NCI-H2227 (cell line): ENCODE measurements at regions not wholly inside any gene's neighbourhood (a gene's known extent, or its start where the extent isn't known, plus 50 kb on each side); places are given as distances from the start of the nearest gene placed in this dataset.
"Not testable (repeated sequence)": the region's sequence is repeated elsewhere in the genome, so short reads cannot be mapped to it uniquely, and the experiment has no call there.

Experiments used
- DNase-seq: peaks from one replicate; lab custom pipeline; 2025; ENCODE audit not compliant: unreplicated experiment; lab: John Stamatoyannopoulos, UW

GRCh38 chr12:58413794-58414193 is 472.4 kb downstream of the ATP23 start:
- no peak for DNase-seq

DNA sequence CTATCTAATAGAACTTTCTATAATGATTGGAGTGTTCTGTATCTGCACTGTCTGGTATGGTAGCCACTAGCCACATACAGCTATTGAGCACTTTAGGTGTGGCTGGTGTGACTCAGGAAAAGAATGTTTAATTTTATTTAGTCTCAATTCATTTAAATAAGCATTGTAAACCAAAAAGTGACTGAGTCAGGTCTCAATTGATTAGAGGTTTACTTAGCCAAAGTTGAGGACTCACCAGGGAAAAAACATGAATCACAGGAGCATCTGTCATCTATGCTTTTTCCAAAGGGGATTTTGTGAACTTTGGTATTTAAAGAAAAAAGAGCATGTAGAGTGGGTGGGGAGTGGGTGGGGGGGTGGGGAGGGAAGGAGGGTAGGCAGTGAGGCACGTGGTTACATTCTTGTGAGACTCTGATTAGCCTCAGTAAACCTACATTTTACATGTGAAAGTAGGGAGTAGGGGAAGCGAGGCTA is 473.1 kb downstream of the ATP23 start:
- DNase-seq, result no peak

- DNase-seq, result no peak
These were observed 474.3 kb downstream of the ATP23 start for GRCh38 chr12:58415716-58416115.

DNA sequence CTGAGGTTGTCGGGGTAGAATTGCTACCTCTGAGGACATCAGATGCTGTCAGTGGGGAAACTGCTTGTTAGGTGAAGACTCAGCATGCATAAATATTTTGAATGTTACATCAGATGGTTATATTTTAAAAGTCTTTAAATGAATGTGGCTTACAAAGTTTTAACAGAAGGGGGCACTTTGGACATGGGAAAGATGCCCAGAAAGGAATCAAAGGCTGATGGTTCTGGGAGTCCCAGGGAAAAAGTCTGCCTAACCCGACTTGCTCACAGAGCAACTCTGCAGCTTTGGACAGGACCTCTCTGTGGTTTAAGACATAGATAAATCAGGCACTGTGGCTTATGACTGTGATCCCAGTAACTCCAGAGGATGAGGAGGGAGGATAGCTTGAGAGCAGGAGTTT is 474.9 kb downstream of the ATP23 start:
- DNase-seq, result no peak

DNA sequence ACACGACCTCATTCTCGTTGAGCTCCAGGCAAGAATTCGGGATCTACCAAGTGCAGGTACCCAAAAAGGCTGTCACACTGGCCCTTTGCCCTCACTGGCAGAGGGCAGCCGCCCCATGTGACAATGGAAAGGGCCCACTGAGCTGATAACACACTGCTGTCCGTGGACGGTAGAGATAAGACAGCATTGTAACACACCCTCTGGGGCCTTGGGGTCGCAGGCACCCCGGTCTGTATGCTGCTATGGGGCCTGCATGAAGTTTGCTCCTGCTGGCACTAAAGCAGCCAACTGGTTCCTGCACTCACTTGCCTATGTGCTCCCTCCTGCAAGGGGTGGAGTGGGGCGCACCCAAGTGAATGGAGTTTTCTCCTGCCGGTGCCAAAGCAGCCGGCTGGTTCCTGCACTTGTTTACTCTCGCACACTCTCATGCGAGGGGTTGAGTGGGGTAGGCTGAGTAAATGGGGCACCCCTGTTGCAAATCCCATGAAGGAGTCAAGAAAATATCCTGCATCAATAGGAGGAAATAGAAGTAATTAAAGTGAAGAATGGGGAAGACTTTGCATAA is 477.9 kb downstream of the ATP23 start:
- no peak for DNase-seq

- no peak for DNase-seq
These were observed 478.5 kb downstream of the ATP23 start for GRCh38 chr12:58419905-58420304.

GRCh38 chr12:58420503-58420902 is 479.1 kb downstream of the ATP23 start:
- no peak for DNase-seq

- no peak for DNase-seq
These were observed 480.6 kb downstream of the ATP23 start for GRCh38 chr12:58421990-58422389.

DNA sequence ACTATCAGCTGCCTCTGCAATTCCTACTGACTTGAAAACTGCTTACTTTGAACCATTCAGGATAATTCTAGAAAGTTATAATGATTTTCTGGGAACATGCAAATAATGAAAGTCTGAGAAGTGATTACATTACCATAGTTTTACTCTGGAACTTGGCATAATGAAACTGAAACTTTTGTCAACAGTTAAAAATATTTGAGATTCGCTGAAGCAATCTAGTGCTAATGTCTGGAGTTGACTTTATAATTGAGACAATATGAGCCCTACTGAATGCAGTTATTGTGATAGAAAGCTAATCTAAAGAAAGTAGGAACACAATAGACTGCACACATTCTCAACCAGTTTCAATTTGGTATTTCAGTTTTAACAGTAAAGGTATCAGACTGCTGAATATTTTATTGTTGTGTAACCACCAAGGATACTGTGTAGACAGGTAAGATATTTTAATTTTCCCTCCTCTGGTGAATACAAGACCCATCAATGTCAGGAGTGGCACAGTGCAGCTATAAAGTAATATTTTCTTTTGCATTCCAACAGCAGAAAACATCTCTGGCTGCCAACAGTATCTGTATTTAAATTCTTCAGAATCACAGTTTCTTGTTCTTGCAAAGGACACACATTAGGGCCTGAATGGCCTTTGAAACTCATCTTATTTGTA is 483.5 kb downstream of the ATP23 start:
- DNase-seq, result no peak

GRCh38 chr12:58425481-58426392 is 484.4 kb downstream of the ATP23 start:
- no peak for DNase-seq

DNA sequence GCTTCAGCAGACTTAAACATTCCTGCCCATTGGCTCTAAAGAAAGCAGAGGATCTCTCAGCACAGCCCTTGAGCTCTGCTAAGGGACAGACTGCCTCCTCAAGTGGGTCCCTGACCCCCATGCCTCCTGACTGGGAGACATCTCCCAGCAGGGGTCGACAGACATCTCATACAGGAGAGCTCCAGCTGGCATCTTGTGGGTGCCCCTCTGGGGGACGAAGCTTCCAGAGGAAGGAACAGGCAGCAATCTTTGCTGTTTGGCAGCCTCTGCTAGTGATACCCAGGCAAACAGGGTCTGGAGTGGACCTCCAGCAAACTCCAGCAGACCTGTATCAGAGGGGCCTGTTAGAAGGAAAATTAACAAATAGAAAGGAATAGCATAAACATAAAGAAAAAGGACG is 485.1 kb downstream of the ATP23 start:
- not testable (repeated sequence) for DNase-seq

GRCh38 chr12:58433959-58434358 is 486.3 kb downstream of the LRIG3 start:
- DNase-seq, result no peak

GRCh38 chr12:58434726-58435125 is 485.6 kb downstream of the LRIG3 start:
- no peak for DNase-seq

DNA sequence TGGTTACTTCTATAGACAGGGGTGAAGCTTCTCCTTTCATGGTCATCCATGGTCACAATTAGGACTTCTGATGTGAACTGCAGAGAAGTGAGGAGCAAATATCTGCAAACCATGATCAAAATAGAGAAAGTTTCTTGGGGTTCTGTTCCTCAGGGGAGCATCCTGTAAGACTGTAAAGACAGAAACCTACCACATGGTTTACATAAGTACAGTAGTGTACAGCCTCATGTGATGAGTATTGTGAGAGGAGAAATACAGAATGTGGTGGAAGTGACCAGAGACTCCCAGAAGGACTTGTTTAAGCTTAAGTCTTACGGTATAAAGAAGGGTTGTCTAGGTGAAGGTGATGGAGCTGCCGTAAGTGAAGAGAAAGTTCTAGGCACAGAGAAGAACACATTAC is 484.7 kb downstream of the LRIG3 start:
- no peak for DNase-seq

GRCh38 chr12:58441483-58441882 is 478.8 kb downstream of the LRIG3 start:
- no peak for DNase-seq

DNA sequence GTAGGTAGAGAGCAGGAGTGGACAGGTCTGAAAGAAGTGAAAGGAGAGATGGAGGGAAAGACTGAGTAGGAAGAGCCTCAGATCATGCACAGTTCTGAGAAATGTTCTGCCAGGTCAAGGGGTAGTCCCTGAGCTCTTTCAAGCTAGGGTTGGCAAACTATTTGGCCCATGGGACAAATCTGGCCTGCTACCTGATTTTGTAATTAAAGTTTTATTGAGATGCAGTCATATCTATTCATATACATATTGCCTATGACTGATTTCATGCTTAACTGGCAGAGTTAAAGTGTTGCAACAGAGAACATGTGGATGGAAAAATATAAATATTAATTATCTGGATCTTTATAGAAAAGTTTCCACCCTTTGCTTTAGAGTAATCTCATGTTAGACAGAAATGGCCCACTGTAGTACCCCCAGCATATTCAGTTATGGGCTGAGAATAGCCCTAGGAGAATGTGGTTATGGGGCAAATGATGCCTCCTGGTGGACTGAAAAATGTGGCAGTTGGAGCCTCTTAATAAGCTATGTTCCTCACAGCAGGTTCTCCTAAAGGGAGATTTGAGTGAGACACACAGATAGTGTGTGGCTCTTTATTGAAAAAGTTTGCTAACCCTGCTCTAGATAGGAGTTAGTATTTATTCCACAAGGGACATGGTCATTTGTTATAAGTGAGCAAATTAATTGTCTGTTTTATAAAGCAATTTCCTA is 476.9 kb downstream of the LRIG3 start:
- no peak for DNase-seq

DNA sequence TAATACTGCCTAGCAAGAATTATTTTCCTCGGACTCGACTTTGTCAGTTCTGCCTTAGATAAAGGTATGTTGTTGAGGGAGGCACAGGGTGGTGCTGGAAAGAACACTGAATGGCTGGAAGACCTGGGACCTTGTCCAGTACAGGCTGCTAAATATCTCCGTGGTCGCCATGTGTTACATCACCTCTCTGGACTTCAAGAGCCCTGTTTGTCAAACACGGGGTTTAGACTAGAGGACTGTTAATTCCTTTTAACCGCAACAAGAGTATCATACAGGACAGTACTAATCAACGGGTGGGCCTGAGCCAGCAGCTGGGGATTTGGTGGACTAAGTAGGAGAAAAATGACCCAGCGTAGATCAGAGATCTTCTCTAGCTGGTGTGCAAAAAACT is 476.3 kb downstream of the LRIG3 start:
- no peak for DNase-seq

DNA sequence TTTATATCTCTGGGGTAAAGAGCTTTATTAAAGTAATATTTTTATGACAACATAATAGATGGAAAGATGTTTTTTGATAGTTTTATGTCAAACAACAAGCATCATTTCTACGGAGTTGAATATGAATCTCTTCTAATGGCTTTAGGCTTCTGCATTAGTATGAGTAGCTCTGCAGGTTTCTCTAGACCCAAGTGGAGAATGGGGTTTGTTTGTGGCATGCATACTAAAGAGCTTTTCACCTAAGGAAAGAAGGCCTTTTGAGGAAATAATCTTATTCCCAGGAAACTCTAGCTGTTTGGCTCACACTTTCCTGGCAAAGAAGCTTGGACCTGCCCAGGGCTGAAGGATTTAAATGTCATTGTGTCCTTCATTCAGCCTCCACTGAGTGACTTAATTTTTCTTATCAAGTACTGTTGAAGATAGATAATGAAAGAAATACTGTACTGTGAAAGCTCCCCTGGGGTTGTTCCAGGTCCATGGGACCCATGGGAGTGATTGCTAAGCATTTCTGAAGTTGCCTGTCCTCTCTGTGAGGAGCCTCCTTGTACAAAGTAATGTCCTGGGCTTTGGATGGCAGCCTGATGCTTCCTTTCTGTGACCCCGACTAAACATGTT is 469.3 kb downstream of the LRIG3 start:
- no peak for DNase-seq

- no peak for DNase-seq
These were observed 467.8 kb downstream of the LRIG3 start for GRCh38 chr12:58452546-58452945.

DNA sequence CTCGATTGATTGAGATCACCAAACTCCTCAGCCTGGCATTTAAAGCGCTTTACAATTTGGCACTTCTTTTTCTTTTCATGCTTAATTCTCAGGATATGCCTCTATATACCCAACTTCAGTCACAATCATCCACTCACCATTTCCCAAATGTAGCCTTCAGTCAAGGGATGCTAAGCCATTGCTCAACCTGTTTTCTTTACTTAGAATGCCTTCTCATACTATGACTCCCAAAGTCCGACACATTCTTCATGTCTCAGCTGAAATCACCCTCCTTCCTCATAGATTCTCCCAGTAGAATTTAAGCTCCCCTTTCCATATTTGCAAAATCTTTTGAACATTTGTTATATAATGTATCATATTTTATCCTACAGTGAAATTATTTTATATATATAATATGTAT is 467.0 kb downstream of the LRIG3 start:
- no peak for DNase-seq

DNA sequence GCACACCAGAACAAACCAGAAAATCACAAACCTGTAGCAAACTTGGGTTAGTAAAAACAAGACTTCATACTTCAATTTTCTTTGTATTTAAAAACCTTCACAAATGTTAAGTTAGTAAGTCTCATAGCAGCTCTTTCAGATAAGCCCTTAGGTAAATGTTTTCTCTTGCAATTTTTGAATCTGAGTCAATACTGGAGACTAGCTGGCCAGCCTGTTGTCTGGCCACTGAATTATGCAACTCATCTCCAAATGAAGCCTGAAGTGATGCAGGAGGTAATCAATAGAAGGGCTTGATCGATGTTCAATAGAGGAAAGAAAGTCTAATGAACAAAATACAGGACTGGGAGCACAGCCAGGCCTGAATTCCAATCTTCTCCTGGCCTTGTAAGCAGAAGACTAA is 465.2 kb downstream of the LRIG3 start:
- DNase-seq, result no peak
